HG02981 (cell line): ENCODE measurements at regions not wholly inside any gene's neighbourhood (a gene's known extent, or its start where the extent isn't known, plus 50 kb on each side); places are given as distances from the start of the nearest gene placed in this dataset.
"Not testable (repeated sequence)": the region's sequence is repeated elsewhere in the genome, so short reads cannot be mapped to it uniquely, and the experiment has no call there.

ENCODE experiments used
- ATAC-seq: cut with Tn5 transposase; IDR thresholded peaks from one replicate; pipeline ENCODE4 v1.9.1; 2021; ENCODE audit warnings: mild to moderate bottlenecking, moderate library complexity; ENCODE audit not compliant: unreplicated experiment

GRCh38 chr3:22373182-22373581, 622.2 kb upstream of the ZNF385D start:
- no peak for ATAC-seq

- no peak for ATAC-seq
Measured at GRCh38 chr3:22373827-22374226, 622.8 kb upstream of the ZNF385D start.

GRCh38 chr3:22377421-22377820, 626.4 kb upstream of the ZNF385D start:
- ATAC-seq, result no peak

GRCh38 chr3:22378869-22379268, 627.9 kb upstream of the ZNF385D start:
- no peak for ATAC-seq

GRCh38 chr3:22380253-22380652, 629.2 kb upstream of the ZNF385D start:
- no peak for ATAC-seq

GRCh38 chr3:22381564-22381963, 630.6 kb upstream of the ZNF385D start:
- not testable (repeated sequence) for ATAC-seq

GRCh38 chr3:22383285-22383684, 632.3 kb upstream of the ZNF385D start:
- no peak for ATAC-seq

- no peak for ATAC-seq
Measured at GRCh38 chr3:22386107-22386506, 635.1 kb upstream of the ZNF385D start.

GRCh38 chr3:22392286-22392685, 641.3 kb upstream of the ZNF385D start:
- ATAC-seq, result no peak

- no peak for ATAC-seq
Measured at GRCh38 chr3:22392859-22393258, 641.8 kb upstream of the ZNF385D start.

- no peak for ATAC-seq
Measured at GRCh38 chr3:22399566-22399965, 648.6 kb upstream of the ZNF385D start.

- no peak for ATAC-seq
Measured at GRCh38 chr3:22401499-22401898, 650.5 kb upstream of the ZNF385D start.

- no peak for ATAC-seq
Measured at GRCh38 chr3:22414239-22414638, 663.2 kb upstream of the ZNF385D start.

- not testable (repeated sequence) for ATAC-seq
Measured at GRCh38 chr3:22416838-22417446, 665.9 kb upstream of the ZNF385D start.

GRCh38 chr3:22419261-22419660, 668.3 kb upstream of the ZNF385D start:
- no peak for ATAC-seq

GRCh38 chr3:22421589-22421988, 670.6 kb upstream of the ZNF385D start:
- ATAC-seq, result no peak

GRCh38 chr3:22431334-22431733, 680.3 kb upstream of the ZNF385D start:
- no peak for ATAC-seq

- no peak for ATAC-seq
Measured at GRCh38 chr3:22439626-22440025, 688.6 kb upstream of the ZNF385D start.

- no peak for ATAC-seq
Measured at GRCh38 chr3:22441711-22442110, 690.7 kb upstream of the ZNF385D start.

- ATAC-seq, result no peak
Measured at GRCh38 chr3:22443571-22444233, 692.7 kb upstream of the ZNF385D start.

- ATAC-seq, result not testable (repeated sequence)
Measured at GRCh38 chr3:22445336-22445735, 694.3 kb upstream of the ZNF385D start.

GRCh38 chr3:22450786-22451400, 699.9 kb upstream of the ZNF385D start:
- no peak for ATAC-seq
